Kidney tubule cell (primary cell): ENCODE measurements at regions not wholly inside any gene's neighbourhood (a gene's known extent, or its start where the extent isn't known, plus 50 kb on each side); places are given as distances from the start of the nearest gene placed in this dataset.
"Not testable (repeated sequence)": the region's sequence is repeated elsewhere in the genome, so short reads cannot be mapped to it uniquely, and the experiment has no call there.

Source experiments
- DNase-seq: peaks from one replicate; pipeline ENCODE4 v3.0.0-alpha.2; 2018; ENCODE audit warnings: low spot score

- not testable (repeated sequence) for DNase-seq
Measured at GRCh38 chr12:82634495-82635258, 52.0 kb upstream of the TMTC2 start.

GRCh38 chr12:82635263-82635662, 51.4 kb upstream of the TMTC2 start:
- no peak for DNase-seq
